Ecto neural progenitor cell (in vitro differentiated cells): ENCODE measurements at regions not wholly inside any gene's neighbourhood (a gene's known extent, or its start where the extent isn't known, plus 50 kb on each side); places are given as distances from the start of the nearest gene placed in this dataset.

ENCODE experiments used
- DNase-seq: peaks from one replicate; pipeline ENCODE4 v3.0.0-alpha.2; 2018; ENCODE audit warnings: low spot score

DNA sequence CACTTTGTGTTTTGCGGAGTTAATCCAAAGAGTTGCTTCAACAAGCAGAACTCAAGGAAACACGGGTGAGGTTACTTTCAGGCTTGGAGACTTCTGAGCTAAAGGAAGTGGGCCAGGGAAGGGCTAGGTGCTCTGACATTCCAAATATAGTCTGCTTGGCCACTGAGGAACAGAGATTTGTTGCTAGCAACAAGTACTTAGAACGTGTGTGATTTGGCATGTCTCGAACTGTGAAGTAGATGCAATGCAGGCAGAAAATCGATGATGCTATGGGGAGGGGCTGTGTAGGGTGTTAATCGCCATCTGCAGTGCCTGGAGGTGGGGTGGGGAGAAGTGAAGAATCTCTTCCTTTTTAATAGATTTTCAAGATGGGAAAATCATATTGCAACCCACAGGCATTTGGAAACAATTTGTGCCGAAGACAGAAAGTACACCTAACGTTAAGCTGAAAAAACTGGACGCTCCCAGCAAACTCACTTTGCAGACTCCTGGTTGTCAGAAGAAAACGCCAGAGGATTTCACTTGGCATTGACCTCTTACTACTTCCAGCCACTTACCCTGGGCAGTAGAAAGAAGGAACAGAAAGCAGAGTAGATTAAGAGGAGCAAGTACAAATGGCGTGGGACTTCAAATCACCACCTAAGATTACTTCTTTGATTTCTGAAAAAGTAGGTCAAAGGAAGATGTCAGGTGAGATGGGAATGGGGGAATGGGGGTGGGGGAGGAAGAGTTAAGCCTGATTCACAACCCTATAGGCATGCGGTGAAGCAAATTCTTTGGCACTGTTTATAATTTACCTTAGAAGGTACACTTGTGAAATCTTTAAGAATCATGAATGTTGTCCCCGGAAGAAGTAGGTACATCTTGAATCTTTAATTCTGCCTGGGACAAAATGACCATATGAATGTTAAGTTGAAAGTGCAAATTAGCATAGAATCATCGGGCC lies 314.1 kb downstream of the CD83 start:
- no peak for DNase-seq

- DNase-seq = no peak
These were observed 317.5 kb downstream of the CD83 start for GRCh38 chr6:14434916-14435690.

- no peak for DNase-seq
These were observed 319.1 kb downstream of the CD83 start for GRCh38 chr6:14436592-14437132.

GRCh38 chr6:14439419-14439818 lies 321.8 kb downstream of the CD83 start:
- no peak for DNase-seq

- DNase-seq = no peak
These were observed 322.8 kb downstream of the CD83 start for GRCh38 chr6:14440215-14440910.

DNA sequence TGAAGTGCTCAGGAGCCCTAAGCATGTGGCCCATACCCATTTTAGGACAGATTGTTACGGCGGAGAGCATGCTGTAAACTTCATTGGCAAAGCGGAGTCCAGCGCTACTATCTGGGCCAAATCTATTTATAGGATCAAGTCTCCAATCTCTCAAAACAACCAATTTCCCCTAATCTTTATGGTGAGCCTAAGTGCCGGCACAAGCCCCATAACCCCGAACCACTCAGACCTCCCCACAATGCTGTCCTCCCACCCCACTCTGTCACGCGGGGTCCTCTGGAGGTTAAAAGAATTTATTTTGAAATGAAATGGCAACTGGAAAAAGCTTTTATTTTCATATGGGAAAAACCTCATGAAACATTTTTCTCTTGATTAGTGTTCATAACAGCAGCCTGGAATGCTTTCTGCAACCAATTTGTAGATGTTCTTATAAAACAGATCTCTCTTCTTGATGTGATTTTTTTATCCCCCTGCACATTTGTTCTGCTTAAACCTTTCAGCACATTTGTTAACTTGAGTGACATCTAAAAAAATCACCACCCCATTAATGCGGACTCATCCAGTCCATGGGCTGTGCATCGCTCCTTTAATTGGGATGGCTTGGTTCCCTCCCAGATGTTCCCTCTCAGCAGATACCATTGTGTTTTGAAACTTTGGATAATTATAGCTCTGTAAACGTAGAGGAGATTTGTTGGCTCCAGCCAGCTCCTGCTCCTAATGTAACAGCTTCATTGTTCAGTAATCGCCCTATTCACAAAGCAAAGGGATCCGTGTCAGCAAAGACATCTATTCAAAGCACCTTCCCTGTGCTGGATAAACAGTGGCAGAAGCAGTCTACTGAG lies 323.6 kb downstream of the CD83 start:
- no peak for DNase-seq

DNA sequence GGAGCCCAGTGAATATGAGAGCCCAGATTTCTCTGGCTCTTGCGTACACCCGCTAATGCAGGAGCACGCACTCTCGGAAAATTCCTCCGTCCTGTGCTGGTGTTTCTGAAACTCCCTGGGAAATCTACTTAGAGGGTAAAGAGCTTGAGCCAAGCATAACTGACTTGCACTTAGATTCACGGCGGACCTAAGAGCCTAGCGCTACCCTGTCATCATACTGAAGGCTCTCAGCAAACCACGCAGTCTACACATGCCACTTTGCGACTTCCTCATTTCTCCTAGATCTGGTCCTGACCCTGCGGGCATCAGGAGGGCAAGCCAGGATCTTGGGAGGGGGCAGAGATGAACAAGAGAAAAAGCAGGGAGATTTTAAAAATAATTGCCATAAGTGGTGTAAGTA lies 324.7 kb downstream of the CD83 start:
- no peak for DNase-seq

DNA sequence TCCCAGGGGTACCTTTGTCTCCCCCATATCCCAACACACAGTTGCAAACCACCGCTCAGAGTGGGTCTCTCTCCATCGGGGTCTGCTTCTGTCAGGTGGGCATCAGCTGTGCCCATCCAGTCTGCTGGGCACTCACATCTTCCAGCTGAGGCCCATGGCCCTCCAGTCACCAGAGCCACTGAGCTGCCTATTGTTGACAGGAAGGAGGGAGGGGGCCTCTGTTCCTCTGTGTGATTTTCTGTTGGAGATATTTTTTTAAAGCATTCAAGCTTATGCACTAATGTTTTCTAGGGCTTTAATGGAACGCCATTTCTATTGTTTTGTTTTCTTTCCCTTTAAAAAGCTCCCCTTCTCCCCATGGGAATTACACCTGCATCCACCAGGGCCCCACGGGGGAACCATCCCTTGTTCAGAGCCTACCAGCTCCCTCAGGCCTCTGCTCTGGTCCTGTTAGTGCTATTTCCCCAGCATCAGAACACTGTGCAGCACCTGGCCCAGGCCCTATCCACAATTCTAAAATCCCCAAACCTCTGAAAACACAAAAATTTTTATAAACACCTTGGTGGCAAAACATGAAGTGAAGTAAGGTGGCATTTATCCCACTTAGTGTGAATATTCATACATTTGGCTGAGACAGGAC lies 326.2 kb downstream of the CD83 start:
- DNase-seq = no peak

DNA sequence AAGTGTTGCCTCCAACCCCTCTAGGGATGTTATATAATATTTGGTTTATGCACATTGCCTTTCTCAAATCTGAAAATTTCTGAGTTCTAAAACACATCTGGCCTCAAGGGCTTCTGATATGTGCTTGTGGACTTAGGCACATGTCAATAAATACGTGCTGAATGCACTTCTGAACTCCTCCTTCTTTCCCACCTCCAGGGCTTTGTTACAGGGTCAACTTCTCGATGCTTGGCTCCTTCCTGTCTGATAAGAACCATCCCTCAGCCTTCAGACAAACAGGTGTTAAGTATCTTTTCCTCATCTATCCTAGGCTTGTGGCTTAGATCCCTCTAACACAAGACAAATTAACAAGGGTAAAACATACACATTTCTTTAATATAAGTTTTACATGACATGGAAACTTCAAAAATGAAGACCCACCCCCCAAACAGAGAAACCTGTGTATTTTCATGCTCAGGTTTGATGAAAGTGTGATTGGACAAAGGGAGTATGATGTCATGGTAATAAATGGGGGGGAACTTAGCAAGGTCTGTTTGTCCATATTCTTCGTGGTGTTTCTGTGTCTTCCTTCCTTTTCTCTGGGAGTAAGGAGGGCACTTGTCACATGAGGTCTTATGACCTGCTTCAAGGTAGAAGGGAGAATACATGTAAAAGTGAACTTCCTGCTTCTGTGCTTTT lies 326.9 kb downstream of the CD83 start:
- no peak for DNase-seq

DNA sequence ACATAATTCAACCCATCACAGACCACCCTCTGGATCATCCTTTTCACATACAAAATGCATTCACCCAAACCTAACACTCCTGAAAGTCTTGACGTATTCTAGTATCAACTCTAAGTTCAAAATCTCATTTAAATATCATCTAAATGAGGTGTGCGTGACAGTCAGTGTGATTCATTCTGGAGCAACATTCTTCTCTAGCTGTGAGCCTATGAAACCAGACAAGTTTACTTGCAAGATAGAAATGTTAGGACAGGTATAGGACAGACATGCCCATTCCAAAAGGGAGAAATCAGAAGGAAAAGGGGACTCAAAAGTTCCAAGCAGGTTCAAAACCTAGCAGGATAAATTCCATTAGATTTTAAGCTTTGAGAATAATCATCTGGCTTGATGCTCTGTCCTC lies 329.7 kb downstream of the CD83 start:
- no peak for DNase-seq

DNA sequence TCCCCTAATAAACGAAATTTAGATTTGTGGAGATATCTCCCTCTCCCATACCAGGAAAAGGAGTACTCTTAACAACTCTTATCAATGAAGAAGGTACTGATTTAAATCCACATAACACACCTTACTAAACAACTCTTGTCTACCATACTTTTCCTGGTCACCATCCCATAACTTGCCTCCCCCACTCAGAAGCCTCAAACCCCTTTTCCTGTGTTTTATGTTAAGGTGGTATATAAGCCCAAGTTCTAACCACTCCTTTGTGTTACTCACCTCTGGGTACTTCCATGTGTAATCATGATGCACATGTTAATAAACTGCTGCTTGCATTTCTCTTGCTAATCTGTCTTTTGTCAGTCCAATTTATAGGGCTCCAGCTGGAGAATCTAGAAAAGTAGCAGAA lies 330.7 kb downstream of the CD83 start:
- DNase-seq = no peak

DNA sequence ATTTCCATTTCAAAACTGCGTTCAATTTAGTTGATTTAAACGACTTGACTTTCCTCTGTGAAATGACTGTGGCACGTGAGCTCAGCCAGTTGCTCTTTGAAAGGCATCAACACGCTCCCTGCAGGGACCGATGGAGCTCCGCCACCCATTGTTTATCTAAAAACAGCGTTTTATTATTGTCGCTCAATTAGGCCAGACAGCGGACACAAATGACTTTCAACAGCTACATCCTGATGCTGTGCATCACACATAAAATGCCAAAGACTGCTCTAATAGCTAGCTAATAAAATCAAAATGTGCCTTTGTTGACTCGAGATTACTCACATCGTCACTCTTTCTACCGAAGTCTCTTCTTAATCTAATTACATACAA lies 332.5 kb downstream of the CD83 start:
- DNase-seq = no peak

DNA sequence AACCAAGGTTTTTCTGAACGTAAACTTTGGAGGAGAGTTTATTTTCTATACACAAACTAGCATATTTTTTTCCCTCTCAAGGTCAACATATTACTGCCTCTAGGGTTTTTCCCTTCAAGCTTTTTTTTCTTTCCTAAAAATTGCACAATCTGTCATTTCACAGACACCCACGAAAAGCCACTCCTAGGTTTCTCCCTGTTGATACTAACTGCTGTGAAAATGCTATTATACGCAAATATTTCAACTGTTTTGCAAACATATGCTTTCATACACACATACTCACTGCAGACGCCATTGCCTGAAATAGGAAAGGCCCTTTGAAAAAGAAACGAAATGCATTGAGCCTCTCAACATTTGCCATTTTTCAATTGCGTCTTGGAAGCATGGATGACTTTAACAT lies 333.0 kb downstream of the CD83 start:
- DNase-seq = no peak

GRCh38 chr6:14451594-14452374 lies 334.2 kb downstream of the CD83 start:
- DNase-seq = no peak

DNA sequence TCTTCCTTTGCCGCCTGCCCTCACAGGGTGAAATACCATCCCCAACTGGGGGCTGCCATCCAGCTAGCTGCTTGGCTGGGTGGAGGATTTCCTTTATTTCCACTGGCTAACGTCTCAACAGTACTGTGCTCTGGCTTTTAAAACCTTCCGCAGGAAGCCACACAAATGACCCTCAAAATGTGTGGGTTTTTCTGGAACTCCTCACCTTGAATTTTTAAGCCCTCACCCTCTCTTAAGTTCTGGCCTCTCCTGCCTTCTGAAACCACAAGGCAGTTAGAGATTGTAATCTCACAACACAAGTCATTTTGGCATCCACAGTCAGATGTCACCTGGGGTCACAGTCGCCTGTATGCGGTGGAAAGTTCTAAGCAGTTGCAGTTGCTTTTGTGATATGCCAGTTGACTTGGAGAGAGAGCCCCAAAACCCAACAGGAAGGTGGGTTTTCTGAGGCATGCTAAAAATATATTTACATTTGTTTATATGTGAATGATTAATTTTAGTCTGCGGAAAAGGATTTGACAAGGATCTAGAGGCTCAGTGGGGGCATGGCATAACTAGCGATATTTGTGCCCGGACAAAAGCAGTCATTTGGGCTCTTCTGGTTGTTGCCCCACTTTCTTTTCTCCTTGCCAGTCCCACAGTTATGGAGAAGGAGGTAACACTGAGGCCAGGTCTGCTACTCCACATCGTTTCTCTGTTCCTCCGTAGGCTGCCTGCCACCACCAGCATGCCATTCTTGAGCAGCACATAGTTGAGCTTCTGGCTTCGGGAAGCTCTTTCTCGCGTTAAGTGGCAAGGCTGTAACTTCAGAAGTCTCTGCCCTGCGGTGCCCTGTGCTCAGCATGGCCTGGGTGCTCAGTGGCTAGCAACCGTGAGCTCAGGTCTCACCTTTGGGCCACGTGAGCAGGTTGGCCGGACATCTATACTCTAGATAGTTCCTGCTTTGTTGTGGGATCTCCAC lies 335.3 kb downstream of the CD83 start:
- no peak for DNase-seq

DNA sequence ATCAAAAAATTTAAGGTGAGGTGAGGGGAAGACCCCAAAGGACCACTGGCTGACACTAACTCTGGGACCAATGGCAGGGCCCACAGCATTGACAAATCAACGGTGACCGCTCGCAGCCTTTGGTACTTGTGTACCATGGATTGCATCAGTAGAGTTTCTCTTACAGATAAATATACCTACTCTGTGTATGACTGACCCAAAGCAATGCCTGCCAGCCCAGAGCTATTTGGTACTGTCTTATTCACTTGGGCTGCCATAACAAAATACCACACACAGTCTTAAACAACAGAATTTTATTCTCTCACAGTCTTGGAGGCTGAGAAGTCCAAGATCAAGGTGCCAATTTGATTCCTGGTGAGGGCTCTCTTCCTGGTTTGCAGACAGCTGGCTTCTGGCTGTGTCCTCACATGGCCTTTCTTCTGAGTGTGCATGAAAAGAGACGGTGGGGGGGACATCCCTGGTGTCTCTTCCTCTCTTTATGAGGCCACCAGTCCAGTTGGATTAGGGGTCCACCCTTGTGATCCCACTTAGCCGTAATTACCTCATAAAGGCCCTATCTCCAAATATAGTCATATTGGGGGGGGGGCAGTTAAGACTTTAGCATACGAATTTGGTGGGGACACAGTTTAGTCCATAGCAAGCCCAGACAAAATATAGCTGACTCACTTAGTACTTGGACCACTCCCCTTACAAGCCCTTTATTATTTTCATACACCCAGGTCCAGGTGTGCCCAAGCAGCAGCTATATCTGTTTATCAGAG lies 336.3 kb downstream of the CD83 start:
- DNase-seq = no peak

GRCh38 chr6:14454473-14454775 lies 336.9 kb downstream of the CD83 start:
- no peak for DNase-seq

- no peak for DNase-seq
These were observed 337.9 kb downstream of the CD83 start for GRCh38 chr6:14455427-14455826.
